HepG2 (cell line): ENCODE measurements at regions not wholly inside any gene's neighbourhood (a gene's known extent, or its start where the extent isn't known, plus 50 kb on each side); places are given as distances from the start of the nearest gene placed in this dataset.

Experiments
- ATAC-seq: fragments of 200-7000 bp; cut with Tn5 transposase; 3 replicates; pipeline ENCODE4 v1.9.1; 2020; ENCODE audit warnings: mild to moderate bottlenecking, moderate library complexity
- BruUV-seq: library from RNA; stranded (reverse); fragments of 400-500 nt; replicated peaks from 2 replicates; lab custom pipeline; 2021; lab: Mats Ljungman, UMichigan
- CTCF ChIA-PET: fragments of 300-600 bp; formaldehyde crosslinking; extraction: SDS; loops from one replicate; lab custom pipeline; 2021; ENCODE audit warnings: low total read pairs, inconsistent platforms, low intra/inter-chr PET ratio; lab: Yijun Ruan, JAX
- POLR2A ChIA-PET: fragments of 350-600 bp; sonication (Branson Sonifier 250); formaldehyde crosslinking; loops from one replicate; lab custom pipeline; 2020; ENCODE audit warnings: antibody characterized with exemption, inconsistent platforms; lab: Yijun Ruan, JAX
- DNase-seq: peaks from one replicate; pipeline ENCODE4 v3.0.0-alpha.2; 2015; ENCODE audit warnings: low spot score
- FAIRE-seq: peaks from 3 replicates; lab custom pipeline; 2011; peaks lifted over from hg19 to GRCh38; lab: Jason Lieb, UNC
- H2AFZ ChIP-seq: one replicate; pipeline ENCODE4 v1.6.1; 2011; ENCODE audit warnings: low read length, inconsistent platforms
- H3K27ac ChIP-seq: fragments of 300-600 bp; 3 replicates; pipeline ENCODE4 v1.8.0; 2011; ENCODE audit warnings: mixed run types, mild to moderate bottlenecking, mixed read lengths, low read length, inconsistent platforms; ENCODE audit not compliant: insufficient read depth; ENCODE audit errors: extremely low read length
- H3K27me3 ChIP-seq, 2 experiments: fragments of 200-600 bp in 1 of 2; 2 replicates in 1 of 2; 3 replicates in 1 of 2; pipeline versions ENCODE4 v1.6.0 to v1.8.0; 2011; ENCODE audit warnings: low read length in 2 of 2, mild to moderate bottlenecking in 2 of 2, moderate library complexity in 2 of 2, inconsistent platforms in 1 of 2; ENCODE audit not compliant: insufficient read depth in 2 of 2, control insufficient read depth in 1 of 2
- H3K36me3 ChIP-seq, 2 experiments: fragments of 200-600 bp in 1 of 2; replicated peaks in 1 of 2; 2 replicates in 1 of 2; 3 replicates in 1 of 2; pipeline versions ENCODE4 v1.5.1 to v1.8.0; 2011; ENCODE audit warnings: low read length in 2 of 2, inconsistent platforms in 1 of 2; ENCODE audit not compliant: insufficient read depth in 2 of 2, control insufficient read depth in 1 of 2
- H3K4me1 ChIP-seq: 2 replicates; pipeline ENCODE4 v1.5.1; 2012; ENCODE audit warnings: low read length, inconsistent platforms; ENCODE audit not compliant: insufficient read depth
- H3K4me2 ChIP-seq: 2 replicates; pipeline ENCODE4 v1.6.0; 2011; ENCODE audit warnings: low read depth, low read length, inconsistent platforms
- H3K4me3 ChIP-seq, 3 experiments: fragments of 200-600 bp in 1 of 3; sonication (generic), shearing (Covaris generic) in 1 of 3; replicated peaks in 1 of 3; 2 replicates each; pipeline ENCODE4 v1.5.1; 2011 to 2016; ENCODE audit warnings: low read length in 3 of 3, inconsistent platforms in 2 of 3, low read depth in 2 of 3, mild to moderate bottlenecking in 2 of 3, control low read depth in 1 of 3, mixed read lengths in 1 of 3; ENCODE audit not compliant: insufficient read depth in 1 of 3
- H3K79me2 ChIP-seq: one replicate; pipeline ENCODE4 v1.6.1; 2011; ENCODE audit warnings: low read length, inconsistent platforms; ENCODE audit not compliant: insufficient read depth
- H3K9ac ChIP-seq: 2 replicates; pipeline ENCODE4 v1.6.0; 2011; ENCODE audit warnings: mild to moderate bottlenecking, low read depth, low read length, inconsistent platforms; ENCODE audit not compliant: insufficient read depth
- H3K9me3 ChIP-seq: 2 replicates; pipeline ENCODE4 v1.5.1; 2012; ENCODE audit warnings: mild to moderate bottlenecking, low read length
- H4K20me1 ChIP-seq: 2 replicates; pipeline ENCODE4 v1.6.0; 2011; ENCODE audit warnings: inconsistent platforms, mild to moderate bottlenecking, low read length, moderate library complexity; ENCODE audit not compliant: insufficient read depth
- FOXA1 ChIP-seq, 2 experiments: fragments of 450-650 bp in 1 of 2; sonication (generic) in 1 of 2; formaldehyde crosslinking in 1 of 2; IDR thresholded peaks; 2 replicates each; pipeline versions ENCODE4 v1.4.0 to v1.6.1; 2016 to 2020; ENCODE audit warnings: missing genetic modification reagents in 1 of 2
- GABPA ChIP-seq, 2 experiments: IDR thresholded peaks; 2 replicates each; pipeline ENCODE4 v1.6.1; 2011 to 2016; ENCODE audit warnings: low read depth in 2 of 2, low read length in 1 of 2, missing biosample characterization in 1 of 2, missing genetic modification characterization in 1 of 2
- GLI4 ChIP-seq: sonication (generic); formaldehyde crosslinking; IDR thresholded peaks from 2 replicates; pipeline ENCODE4 v1.5.1; 2020; ENCODE audit warnings: missing genetic modification reagents, mild to moderate bottlenecking, moderate library complexity, borderline replicate concordance
- HHEX ChIP-seq: IDR thresholded peaks from 2 replicates; pipeline ENCODE4 v1.6.1; 2016; ENCODE audit warnings: control low read depth
- MYC ChIP-seq: sonication (generic); formaldehyde crosslinking; IDR thresholded peaks from 2 replicates; pipeline ENCODE4 v1.9.0; 2021; ENCODE audit warnings: missing genetic modification reagents, borderline replicate concordance
- RBM22 ChIP-seq: fragments of 200-400 bp; formaldehyde crosslinking; optimal IDR thresholded peaks from 2 replicates; pipeline ENCODE3; 2017; ENCODE audit warnings: mild to moderate bottlenecking, low read length, moderate library complexity
- REL ChIP-seq: sonication (generic); formaldehyde crosslinking; conservative IDR thresholded peaks from 2 replicates; pipeline ENCODE4 v1.8.0; 2022; ENCODE audit warnings: mild to moderate bottlenecking, missing genetic modification reagents, moderate library complexity
- RELA ChIP-seq: sonication (generic); formaldehyde crosslinking; IDR thresholded peaks from 2 replicates; pipeline ENCODE4 v1.4.0; 2020; ENCODE audit warnings: missing genetic modification reagents
- RFXAP ChIP-seq: sonication (generic); formaldehyde crosslinking; IDR thresholded peaks from 2 replicates; pipeline ENCODE4 v1.4.0; 2020; ENCODE audit warnings: missing genetic modification reagents, borderline replicate concordance
- ZNF232 ChIP-seq: sonication (generic); formaldehyde crosslinking; IDR thresholded peaks from 2 replicates; pipeline ENCODE4 v1.4.0; 2020; ENCODE audit warnings: missing genetic modification reagents, borderline replicate concordance
- ZNF264 ChIP-seq: sonication (generic); formaldehyde crosslinking; IDR thresholded peaks from 2 replicates; pipeline ENCODE4 v1.4.0; 2020; ENCODE audit warnings: missing genetic modification reagents
- WGBS: methylation state at CpG from one replicate; pipeline ENCODE4 v1.1.6; 2017; ENCODE audit warnings: low lambda C conversion rate; 5-methylcytosine and 5-hydroxymethylcytosine counted together
- in situ Hi-C: cut with HindIII; loops from 2 replicates; pipeline ENCODE4 v1.10.0; 2017; ENCODE audit warnings: low pct_unique_long_range_greater_than_20kb; ENCODE audit not compliant: extremely low pct_ligation_motif_present
- intact Hi-C: fragments of 100-400 bp; cut with micrococcal nuclease; formaldehyde crosslinking; loops from one replicate; pipeline ENCODE4 v1.10.0; 2022; ENCODE audit not compliant: unreplicated experiment
- TF ChIP-seq, protein P1 (sequence below): sonication (generic); formaldehyde crosslinking; IDR thresholded peaks from 2 replicates; pipeline ENCODE4 v1.4.0; 2020; ENCODE audit warnings: missing genetic modification reagents
- TF ChIP-seq, protein P2 (sequence below): sonication (generic); formaldehyde crosslinking; IDR thresholded peaks from 2 replicates; pipeline ENCODE4 v1.8.1; 2022; ENCODE audit warnings: mild to moderate bottlenecking, missing genetic modification reagents
- TF ChIP-seq, protein P3 (sequence below): sonication (generic); formaldehyde crosslinking; IDR thresholded peaks from 2 replicates; pipeline ENCODE4 v1.5.0; 2020; ENCODE audit warnings: mild to moderate bottlenecking, missing genetic modification reagents, borderline replicate concordance

DNA sequence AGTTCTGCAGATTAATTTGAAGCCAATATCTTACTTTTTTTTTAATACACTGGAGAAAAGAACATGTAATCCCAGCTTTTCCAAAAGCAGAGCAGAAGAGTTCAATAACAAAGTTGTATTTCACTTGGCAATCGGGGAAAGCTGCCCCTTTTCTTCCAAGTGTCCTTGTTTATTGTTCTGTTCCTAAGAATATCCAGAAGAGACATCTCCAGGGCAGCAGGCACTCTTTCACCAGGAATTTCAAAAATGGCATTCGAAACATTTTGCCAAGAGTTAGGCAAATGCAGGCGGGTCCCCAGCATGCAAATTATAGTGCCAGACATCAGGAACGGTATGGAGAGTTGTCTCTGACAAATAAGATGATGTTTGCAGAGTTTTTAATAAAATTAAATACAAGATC lies 494.5 kb downstream of the BCOR start:
- no peaks in the 10 kb centered on the region for H3K4me1 ChIP-seq
- H3K79me2 ChIP-seq, result no peaks in the 10 kb centered on the region
- H3K4me2 ChIP-seq, result no peak overlapping the region
- H3K27me3 ChIP-seq, result no peaks in the 10 kb centered on the region
- WGBS, result 0% methylated on average over 4 of the region's 4 CpGs
- DNase-seq (no peak), ATAC-seq (no peak), FAIRE-seq (no peak)
- TF ChIP-seq GABPA (IDR thresholded peaks at IDR 0.05; ENCODE audit: low read depth, low read length) (no peak), GABPA (CRISPR knock-in tag; IDR thresholded peaks at IDR 0.05; ENCODE audit: low read depth) (no peak), MYC (CRISPR knock-in tag) (no peak), HHEX (no peak), ZNF264 (CRISPR knock-in tag) (no peak), GLI4 (CRISPR knock-in tag) (no peak), REL (CRISPR knock-in tag) (no peak), RELA (CRISPR knock-in tag) (no peak)
- no peaks in the 10 kb centered on the region for H3K9me3 ChIP-seq
- H2AFZ ChIP-seq, result no peak overlapping the region
- ChIA-PET POLR2A (no interaction called here), CTCF (no interaction called here)
- H3K27ac ChIP-seq, result no peak overlapping the region
- intact Hi-C loops, result no loop called here
- no peak overlapping the region for H3K4me3 ChIP-seq
- H4K20me1 ChIP-seq, result no peaks in the 10 kb centered on the region
- H3K9ac ChIP-seq, result no peak overlapping the region
- in situ Hi-C loops, result no loop called here
- H3K36me3 ChIP-seq, result no peaks in the 10 kb centered on the region
- no TSS peak for BruUV-seq

DNA sequence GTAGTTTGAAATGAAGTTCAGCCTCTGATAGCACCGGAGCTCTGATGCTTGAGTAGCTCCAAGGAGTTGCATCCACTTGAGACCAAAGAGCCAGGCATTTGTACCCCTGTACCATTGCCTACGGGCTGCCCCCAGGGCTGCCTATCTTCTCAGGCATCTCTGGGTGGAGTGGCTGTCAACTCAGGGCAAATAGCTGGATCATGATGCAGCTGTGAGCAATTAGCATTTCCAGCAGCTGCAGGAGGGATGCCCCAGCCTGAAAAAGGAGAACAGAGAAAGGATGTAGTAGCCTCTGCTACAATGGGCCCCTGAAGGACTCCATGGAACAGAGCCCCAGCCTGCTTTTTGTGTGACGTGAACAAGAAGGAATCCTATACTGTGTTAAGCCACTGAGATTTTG lies 492.6 kb downstream of the BCOR start:
- intact Hi-C loops, result no loop called here
- no peaks in the 10 kb centered on the region for H3K4me1 ChIP-seq
- TF ChIP-seq, protein P1, sequence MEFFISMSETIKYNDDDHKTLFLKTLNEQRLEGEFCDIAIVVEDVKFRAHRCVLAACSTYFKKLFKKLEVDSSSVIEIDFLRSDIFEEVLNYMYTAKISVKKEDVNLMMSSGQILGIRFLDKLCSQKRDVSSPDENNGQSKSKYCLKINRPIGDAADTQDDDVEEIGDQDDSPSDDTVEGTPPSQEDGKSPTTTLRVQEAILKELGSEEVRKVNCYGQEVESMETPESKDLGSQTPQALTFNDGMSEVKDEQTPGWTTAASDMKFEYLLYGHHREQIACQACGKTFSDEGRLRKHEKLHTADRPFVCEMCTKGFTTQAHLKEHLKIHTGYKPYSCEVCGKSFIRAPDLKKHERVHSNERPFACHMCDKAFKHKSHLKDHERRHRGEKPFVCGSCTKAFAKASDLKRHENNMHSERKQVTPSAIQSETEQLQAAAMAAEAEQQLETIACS (CRISPR knock-in tag), result no peak
- TF ChIP-seq RFXAP (CRISPR knock-in tag) (no peak), FOXA1 (IDR thresholded peaks at IDR 0.05) (no peak), FOXA1 (CRISPR knock-in tag; IDR thresholded peaks at IDR 0.05) (no peak), ZNF232 (CRISPR knock-in tag) (no peak), RBM22 (no peak)
- TF ChIP-seq, protein P2, sequence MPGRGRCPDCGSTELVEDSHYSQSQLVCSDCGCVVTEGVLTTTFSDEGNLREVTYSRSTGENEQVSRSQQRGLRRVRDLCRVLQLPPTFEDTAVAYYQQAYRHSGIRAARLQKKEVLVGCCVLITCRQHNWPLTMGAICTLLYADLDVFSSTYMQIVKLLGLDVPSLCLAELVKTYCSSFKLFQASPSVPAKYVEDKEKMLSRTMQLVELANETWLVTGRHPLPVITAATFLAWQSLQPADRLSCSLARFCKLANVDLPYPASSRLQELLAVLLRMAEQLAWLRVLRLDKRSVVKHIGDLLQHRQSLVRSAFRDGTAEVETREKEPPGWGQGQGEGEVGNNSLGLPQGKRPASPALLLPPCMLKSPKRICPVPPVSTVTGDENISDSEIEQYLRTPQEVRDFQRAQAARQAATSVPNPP (CRISPR knock-in tag), result no peak
- TF ChIP-seq, protein P3, sequence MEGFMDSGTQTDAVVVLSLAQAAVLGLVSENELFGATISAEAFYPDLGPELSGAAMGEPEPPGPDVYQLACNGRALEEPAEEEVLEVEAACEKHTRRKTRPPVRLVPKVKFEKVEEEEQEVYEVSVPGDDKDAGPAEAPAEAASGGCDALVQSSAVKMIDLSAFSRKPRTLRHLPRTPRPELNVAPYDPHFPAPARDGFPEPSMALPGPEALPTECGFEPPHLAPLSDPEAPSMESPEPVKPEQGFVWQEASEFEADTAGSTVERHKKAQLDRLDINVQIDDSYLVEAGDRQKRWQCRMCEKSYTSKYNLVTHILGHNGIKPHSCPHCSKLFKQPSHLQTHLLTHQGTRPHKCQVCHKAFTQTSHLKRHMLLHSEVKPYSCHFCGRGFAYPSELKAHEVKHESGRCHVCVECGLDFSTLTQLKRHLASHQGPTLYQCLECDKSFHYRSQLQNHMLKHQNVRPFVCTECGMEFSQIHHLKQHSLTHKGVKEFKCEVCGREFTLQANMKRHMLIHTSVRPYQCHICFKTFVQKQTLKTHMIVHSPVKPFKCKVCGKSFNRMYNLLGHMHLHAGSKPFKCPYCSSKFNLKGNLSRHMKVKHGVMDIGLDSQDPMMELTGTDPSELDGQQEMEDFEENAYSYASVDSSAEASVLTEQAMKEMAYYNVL (CRISPR knock-in tag), result no peak
- TF ChIP-seq, all 625 proteins: peak for 0
- 8% methylated on average over 2 of the region's 3 CpGs for WGBS
- Histone ChIP-seq H3K27ac (no peak overlapping the region), H3K9ac (no peak overlapping the region), H3K36me3 (no peaks in the 10 kb centered on the region), H3K4me2 (no peak overlapping the region), H3K9me3 (no peaks in the 10 kb centered on the region), H3K4me3 (no peak overlapping the region), H4K20me1 (no peaks in the 10 kb centered on the region), H3K79me2 (no peaks in the 10 kb centered on the region), H2AFZ (no peak overlapping the region), H3K27me3 (no peaks in the 10 kb centered on the region)
- BruUV-seq, result no TSS peak
- DNase-seq (no peak), ATAC-seq (no peak), FAIRE-seq (no peak)
- in situ Hi-C loops, result no loop called here
- POLR2A ChIA-PET, result no interaction called here
- CTCF ChIA-PET, result no interaction called here
